ENCODE measurements at regions not wholly inside any gene's neighbourhood (a gene's known extent, or its start where the extent isn't known, plus 50 kb on each side); places are given as distances from the start of the nearest gene placed in this dataset.

DNA sequence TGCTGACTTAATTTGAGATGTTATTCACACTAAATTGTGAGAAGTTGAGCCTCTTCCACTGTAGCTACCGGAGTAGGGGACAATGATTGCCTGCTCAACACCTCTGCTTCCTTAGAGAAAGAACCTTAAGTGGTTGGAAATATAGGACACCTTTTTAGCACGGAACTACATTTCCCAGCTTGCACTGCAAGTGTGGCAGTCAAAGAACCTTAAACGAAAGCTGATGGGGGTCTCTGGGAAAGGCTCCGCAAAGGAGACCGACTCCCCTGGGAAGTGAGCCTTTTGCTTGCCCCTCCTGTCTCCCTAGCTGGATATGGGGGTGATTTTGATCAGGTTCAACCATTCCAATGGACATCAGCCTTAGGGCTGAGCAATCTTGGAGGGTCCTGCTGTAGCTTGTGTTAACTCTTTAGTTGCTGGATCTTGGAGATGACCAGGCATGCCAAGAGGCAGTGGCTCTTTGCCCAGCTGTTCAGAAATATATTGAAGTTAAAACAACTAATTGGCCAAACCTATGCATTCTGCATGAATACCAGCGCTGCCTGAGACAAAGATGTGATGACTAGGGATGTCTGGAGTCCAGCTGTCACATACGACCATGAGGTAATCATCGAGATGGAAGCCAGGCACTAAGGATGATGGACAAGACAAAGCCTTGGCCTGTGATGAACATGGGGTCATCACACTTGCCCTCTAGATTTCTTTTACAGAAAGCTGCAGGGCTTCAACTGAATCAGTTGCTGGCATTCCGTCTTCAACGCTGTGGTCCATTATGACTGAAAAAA, 286.5 kb downstream of the FOXO1 start:
- H3K27me3 Mint-ChIP-seq (ENCODE audit: low read depth), result no peaks in the 10 kb centered on the region; the same call in 1 of the 2 replicates
- no peak overlapping the region for H3K27ac Mint-ChIP-seq
- CTCF ChIA-PET, result no interaction called here
- POLR2A ChIA-PET, result no interaction called here
- TF ChIP-seq, protein P1, sequence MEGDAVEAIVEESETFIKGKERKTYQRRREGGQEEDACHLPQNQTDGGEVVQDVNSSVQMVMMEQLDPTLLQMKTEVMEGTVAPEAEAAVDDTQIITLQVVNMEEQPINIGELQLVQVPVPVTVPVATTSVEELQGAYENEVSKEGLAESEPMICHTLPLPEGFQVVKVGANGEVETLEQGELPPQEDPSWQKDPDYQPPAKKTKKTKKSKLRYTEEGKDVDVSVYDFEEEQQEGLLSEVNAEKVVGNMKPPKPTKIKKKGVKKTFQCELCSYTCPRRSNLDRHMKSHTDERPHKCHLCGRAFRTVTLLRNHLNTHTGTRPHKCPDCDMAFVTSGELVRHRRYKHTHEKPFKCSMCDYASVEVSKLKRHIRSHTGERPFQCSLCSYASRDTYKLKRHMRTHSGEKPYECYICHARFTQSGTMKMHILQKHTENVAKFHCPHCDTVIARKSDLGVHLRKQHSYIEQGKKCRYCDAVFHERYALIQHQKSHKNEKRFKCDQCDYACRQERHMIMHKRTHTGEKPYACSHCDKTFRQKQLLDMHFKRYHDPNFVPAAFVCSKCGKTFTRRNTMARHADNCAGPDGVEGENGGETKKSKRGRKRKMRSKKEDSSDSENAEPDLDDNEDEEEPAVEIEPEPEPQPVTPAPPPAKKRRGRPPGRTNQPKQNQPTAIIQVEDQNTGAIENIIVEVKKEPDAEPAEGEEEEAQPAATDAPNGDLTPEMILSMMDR (IDR thresholded peaks at IDR 0.05), result no peak
- TF ChIP-seq, protein P2, sequence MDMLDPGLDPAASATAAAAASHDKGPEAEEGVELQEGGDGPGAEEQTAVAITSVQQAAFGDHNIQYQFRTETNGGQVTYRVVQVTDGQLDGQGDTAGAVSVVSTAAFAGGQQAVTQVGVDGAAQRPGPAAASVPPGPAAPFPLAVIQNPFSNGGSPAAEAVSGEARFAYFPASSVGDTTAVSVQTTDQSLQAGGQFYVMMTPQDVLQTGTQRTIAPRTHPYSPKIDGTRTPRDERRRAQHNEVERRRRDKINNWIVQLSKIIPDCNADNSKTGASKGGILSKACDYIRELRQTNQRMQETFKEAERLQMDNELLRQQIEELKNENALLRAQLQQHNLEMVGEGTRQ (CRISPR knock-in tag; IDR thresholded peaks at IDR 0.05), result no peak
- TF ChIP-seq, protein P3, sequence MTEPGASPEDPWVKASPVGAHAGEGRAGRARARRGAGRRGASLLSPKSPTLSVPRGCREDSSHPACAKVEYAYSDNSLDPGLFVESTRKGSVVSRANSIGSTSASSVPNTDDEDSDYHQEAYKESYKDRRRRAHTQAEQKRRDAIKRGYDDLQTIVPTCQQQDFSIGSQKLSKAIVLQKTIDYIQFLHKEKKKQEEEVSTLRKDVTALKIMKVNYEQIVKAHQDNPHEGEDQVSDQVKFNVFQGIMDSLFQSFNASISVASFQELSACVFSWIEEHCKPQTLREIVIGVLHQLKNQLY (CRISPR knock-in tag; IDR thresholded peaks at IDR 0.05), result no peak
- TF ChIP-seq EMX1 (CRISPR knock-in tag; IDR thresholded peaks at IDR 0.05), result no peak
- no peak for TF ChIP-seq GRHL2 (CRISPR knock-in tag; IDR thresholded peaks at IDR 0.05; ENCODE audit: insufficient replicate concordance, severe bottlenecking)
- TF ChIP-seq CBFB (CRISPR knock-in tag; IDR thresholded peaks at IDR 0.05; ENCODE audit: low read depth), result no peak
- TF ChIP-seq FOXP1 (CRISPR knock-in tag; IDR thresholded peaks at IDR 0.05; ENCODE audit: borderline replicate concordance), result no peak
- TF ChIP-seq, protein P4, sequence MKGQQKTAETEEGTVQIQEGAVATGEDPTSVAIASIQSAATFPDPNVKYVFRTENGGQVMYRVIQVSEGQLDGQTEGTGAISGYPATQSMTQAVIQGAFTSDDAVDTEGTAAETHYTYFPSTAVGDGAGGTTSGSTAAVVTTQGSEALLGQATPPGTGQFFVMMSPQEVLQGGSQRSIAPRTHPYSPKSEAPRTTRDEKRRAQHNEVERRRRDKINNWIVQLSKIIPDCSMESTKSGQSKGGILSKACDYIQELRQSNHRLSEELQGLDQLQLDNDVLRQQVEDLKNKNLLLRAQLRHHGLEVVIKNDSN (CRISPR knock-in tag; IDR thresholded peaks at IDR 0.05), result no peak
- TF ChIP-seq, protein P5, sequence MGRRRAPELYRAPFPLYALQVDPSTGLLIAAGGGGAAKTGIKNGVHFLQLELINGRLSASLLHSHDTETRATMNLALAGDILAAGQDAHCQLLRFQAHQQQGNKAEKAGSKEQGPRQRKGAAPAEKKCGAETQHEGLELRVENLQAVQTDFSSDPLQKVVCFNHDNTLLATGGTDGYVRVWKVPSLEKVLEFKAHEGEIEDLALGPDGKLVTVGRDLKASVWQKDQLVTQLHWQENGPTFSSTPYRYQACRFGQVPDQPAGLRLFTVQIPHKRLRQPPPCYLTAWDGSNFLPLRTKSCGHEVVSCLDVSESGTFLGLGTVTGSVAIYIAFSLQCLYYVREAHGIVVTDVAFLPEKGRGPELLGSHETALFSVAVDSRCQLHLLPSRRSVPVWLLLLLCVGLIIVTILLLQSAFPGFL (CRISPR knock-in tag; IDR thresholded peaks at IDR 0.05; ENCODE audit: borderline replicate concordance), result no peak
- TF ChIP-seq, protein P6, sequence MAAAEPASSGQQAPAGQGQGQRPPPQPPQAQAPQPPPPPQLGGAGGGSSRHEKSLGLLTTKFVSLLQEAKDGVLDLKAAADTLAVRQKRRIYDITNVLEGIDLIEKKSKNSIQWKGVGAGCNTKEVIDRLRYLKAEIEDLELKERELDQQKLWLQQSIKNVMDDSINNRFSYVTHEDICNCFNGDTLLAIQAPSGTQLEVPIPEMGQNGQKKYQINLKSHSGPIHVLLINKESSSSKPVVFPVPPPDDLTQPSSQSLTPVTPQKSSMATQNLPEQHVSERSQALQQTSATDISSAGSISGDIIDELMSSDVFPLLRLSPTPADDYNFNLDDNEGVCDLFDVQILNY (CRISPR knock-in tag; IDR thresholded peaks at IDR 0.05), result no peak
- ATAC-seq, result peak; percentile 51
- no peak for DNase-seq (ENCODE audit: low spot score)
- H3K36me3 Mint-ChIP-seq, result 0 out of 2 replicates have a peak, but pooled peaks cover 3% of the 10 kb centered on the region
- peak overlapping the region; percentile 59 for H3K4me3 Mint-ChIP-seq
- H3K9me3 Mint-ChIP-seq, result peaks cover 13% of the 10 kb centered on the region
- peaks cover 29% of the 10 kb centered on the region for H3K4me1 Mint-ChIP-seq

DNA sequence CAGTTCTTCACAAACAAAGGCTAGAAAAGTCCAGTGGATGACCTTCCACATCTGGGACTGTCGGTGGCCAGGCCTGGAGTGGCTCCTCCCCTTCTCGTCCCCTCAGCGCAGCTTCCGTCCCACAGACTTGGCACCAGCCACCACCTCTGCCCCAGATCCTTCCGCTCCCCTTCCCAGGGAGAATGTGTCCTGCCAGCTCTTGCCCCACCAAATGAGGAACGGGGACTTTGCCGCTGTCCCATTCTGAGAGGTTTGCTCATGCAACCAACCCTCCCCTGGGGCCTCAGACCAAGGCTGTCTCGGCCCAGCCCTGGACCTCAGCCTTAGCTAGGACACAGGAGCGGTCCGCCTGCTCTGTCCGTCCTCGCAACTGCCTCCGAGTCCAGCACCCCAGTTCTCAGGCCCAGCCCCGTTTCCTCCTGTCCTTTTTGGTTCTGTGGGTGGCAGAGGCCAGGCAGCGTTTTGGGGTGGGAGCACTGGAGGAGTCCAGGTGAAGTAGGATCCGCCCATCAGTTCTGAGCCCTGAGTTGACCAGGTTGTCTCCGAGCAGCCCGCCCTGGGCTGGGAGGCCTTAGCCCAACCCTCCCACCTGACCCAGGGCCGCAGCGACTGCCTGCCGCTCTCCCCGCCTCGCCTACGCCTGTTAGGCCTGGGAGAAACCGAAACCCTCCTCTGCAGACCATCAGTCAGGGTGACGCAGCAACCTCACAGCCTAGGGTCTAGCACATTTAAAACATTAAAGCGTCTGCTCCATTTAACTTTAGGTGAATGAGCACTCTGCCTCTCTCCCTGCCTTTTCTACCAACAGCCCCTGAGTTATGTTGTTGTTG, 284.3 kb downstream of the FOXO1 start:
- DNase-seq (ENCODE audit: low spot score) (peak; percentile 49), ATAC-seq (peak; percentile 85)
- H3K4me1 Mint-ChIP-seq, result peaks cover 36% of the 10 kb centered on the region
- no peaks in the 10 kb centered on the region; the same call in 1 of the 2 replicates for H3K27me3 Mint-ChIP-seq (ENCODE audit: low read depth)
- ChIA-PET POLR2A (no interaction called here), CTCF (no interaction called here)
- 0 out of 2 replicates have a peak, but pooled peaks cover 3% of the 10 kb centered on the region for H3K36me3 Mint-ChIP-seq
- peaks cover 13% of the 10 kb centered on the region for H3K9me3 Mint-ChIP-seq
- peak overlapping the region; percentile 36; the same call in 1 of the 2 replicates for H3K27ac Mint-ChIP-seq
- H3K4me3 Mint-ChIP-seq, result no peak overlapping the region
- TF ChIP-seq ZBTB21 (CRISPR knock-in tag; IDR thresholded peaks at IDR 0.05; ENCODE audit: borderline replicate concordance) (no peak), ZNF671 (CRISPR knock-in tag; IDR thresholded peaks at IDR 0.05) (no peak), ESRRA (CRISPR knock-in tag; IDR thresholded peaks at IDR 0.05; ENCODE audit: borderline replicate concordance) (no peak), MXD4 (CRISPR knock-in tag; IDR thresholded peaks at IDR 0.05; ENCODE audit: borderline replicate concordance) (no peak), TEAD1 (CRISPR knock-in tag; IDR thresholded peaks at IDR 0.05) (no peak)
- TF ChIP-seq, protein P6 (CRISPR knock-in tag; IDR thresholded peaks at IDR 0.05), result no peak
- TF ChIP-seq, protein P7, sequence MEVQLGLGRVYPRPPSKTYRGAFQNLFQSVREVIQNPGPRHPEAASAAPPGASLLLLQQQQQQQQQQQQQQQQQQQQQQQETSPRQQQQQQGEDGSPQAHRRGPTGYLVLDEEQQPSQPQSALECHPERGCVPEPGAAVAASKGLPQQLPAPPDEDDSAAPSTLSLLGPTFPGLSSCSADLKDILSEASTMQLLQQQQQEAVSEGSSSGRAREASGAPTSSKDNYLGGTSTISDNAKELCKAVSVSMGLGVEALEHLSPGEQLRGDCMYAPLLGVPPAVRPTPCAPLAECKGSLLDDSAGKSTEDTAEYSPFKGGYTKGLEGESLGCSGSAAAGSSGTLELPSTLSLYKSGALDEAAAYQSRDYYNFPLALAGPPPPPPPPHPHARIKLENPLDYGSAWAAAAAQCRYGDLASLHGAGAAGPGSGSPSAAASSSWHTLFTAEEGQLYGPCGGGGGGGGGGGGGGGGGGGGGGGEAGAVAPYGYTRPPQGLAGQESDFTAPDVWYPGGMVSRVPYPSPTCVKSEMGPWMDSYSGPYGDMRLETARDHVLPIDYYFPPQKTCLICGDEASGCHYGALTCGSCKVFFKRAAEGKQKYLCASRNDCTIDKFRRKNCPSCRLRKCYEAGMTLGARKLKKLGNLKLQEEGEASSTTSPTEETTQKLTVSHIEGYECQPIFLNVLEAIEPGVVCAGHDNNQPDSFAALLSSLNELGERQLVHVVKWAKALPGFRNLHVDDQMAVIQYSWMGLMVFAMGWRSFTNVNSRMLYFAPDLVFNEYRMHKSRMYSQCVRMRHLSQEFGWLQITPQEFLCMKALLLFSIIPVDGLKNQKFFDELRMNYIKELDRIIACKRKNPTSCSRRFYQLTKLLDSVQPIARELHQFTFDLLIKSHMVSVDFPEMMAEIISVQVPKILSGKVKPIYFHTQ (CRISPR knock-in tag; IDR thresholded peaks at IDR 0.05), result no peak
- TF ChIP-seq, protein P8, sequence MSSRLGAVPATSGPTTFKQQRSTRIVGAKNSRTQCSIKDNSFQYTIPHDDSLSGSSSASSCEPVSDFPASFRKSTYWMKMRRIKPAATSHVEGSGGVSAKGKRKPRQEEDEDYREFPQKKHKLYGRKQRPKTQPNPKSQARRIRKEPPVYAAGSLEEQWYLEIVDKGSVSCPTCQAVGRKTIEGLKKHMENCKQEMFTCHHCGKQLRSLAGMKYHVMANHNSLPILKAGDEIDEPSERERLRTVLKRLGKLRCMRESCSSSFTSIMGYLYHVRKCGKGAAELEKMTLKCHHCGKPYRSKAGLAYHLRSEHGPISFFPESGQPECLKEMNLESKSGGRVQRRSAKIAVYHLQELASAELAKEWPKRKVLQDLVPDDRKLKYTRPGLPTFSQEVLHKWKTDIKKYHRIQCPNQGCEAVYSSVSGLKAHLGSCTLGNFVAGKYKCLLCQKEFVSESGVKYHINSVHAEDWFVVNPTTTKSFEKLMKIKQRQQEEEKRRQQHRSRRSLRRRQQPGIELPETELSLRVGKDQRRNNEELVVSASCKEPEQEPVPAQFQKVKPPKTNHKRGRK (CRISPR knock-in tag; IDR thresholded peaks at IDR 0.05; ENCODE audit: borderline replicate concordance), result no peak
- TF ChIP-seq, protein P9, sequence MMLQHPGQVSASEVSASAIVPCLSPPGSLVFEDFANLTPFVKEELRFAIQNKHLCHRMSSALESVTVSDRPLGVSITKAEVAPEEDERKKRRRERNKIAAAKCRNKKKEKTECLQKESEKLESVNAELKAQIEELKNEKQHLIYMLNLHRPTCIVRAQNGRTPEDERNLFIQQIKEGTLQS (CRISPR knock-in tag; conservative IDR thresholded peaks at IDR 0.05), result no peak
